ENCODE measurements at regions not wholly inside any gene's neighbourhood (a gene's known extent, or its start where the extent isn't known, plus 50 kb on each side); places are given as distances from the start of the nearest gene placed in this dataset.
"Not testable (repeated sequence)": the region's sequence is repeated elsewhere in the genome, so short reads cannot be mapped to it uniquely, and the experiment has no call there.

GRCh38 chr14:65962952-65963351 is 523.2 kb upstream of the CCDC196 start:
- no peak for DNase-seq (ENCODE audit: low read depth, low spot score)

DNA sequence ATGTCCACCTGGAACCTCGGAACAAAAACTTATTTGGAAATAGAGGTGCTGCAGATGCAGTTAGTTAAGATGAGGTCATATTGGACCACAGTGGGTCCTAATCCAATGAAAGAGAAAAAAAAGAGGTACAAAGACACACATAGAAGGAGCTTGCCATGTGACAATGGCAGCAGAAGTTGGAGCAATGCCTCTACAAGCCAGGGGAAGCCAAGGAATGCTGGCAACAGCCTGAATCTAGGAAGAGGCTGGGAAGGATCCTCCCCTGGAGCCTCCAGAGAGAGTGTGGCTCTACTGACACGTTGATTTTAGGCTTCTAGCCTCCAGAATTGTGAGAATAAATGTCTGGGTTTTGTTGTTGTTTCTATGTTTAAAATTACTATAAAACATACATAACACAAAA is 521.8 kb upstream of the CCDC196 start:
- DNase-seq (ENCODE audit: low read depth, low spot score), result no peak

DNA sequence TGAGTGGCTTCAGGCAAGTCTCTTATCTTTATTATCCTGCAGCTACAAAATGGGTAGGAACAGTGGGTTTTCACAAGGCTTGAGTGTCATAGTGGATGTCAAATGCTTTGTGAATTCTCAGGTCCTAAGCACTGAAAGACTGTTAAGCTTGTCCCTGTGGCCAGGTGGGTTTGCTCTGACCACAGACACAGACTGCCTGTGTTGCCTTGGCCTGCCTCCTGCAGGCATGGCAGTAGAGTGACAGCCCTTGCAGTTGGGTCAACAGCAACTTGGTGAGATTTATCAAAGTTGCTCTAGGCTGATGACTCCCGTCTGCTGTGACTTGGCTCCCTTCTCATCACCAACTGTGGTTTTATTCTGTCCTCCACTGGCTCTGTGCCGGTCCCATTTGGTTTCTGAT is 520.0 kb upstream of the CCDC196 start:
- DNase-seq (ENCODE audit: low read depth, low spot score), result no peak

DNA sequence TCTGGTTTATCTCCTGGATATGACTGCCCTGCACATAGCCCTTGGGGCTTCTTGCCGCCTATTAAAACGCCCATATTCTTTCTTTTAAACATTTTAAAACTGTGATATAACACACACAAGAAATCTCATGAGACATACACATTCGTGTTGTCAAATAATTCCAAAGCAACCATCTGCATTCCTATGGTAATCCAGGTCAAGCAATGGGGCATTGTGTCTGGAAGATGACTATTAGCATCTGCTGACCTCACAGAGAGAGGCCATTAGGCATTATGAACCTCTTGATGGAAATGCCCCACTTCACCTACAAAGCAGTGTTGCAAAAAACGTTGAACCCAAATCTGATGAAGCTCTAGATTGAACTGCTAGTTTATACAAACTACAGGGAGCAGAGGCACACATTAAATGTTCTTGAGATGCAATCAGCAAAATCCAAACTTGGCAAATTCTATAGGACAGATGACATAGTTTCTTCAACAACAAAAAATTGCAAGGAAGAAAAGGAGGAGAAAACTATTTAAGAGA is 513.8 kb upstream of the CCDC196 start:
- no peak for DNase-seq (ENCODE audit: low read depth, low spot score)

DNA sequence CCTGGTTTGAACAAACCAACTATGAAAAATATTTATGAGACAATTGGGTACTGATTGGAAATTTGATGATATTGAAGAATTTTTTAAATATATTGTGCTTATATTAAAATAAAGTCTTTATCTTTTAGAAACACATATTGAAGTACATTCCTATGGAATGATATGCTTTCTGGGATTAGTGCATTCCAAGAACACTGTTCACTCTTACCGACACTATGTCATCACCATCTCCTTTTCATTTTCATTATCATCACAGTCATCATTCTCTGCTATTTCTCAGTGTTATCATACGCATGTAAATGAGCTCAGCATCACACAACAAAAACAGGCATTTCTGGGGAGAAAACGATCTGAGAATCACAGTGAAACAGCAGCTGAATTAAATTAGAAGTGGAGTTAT is 513.3 kb upstream of the CCDC196 start:
- no peak for DNase-seq (ENCODE audit: low read depth, low spot score)

DNA sequence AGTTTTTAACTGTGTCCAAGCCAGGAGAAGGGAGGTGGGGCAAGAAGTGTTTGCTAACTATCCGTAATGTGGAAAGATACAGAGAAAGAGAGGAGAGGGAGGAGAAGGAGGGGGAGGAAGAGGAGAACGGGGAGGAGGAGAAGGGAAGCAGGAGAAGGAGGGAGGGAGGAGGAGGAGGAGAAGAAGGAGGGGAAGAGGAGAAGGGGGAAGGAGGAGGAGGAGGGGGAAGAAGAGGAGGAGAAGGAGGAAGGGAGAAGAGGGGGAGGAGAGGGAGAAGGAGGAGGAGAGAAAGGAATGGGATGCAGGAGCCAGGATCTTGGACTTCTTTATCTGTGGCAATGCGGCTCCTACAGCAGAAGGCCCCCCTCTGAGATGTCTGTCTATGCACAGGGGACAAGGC is 510.3 kb upstream of the CCDC196 start:
- no peak for DNase-seq (ENCODE audit: low read depth, low spot score)

GRCh38 chr14:65976761-65977404 is 509.3 kb upstream of the CCDC196 start:
- DNase-seq (ENCODE audit: low read depth, low spot score), result no peak

GRCh38 chr14:65981192-65981843 is 504.9 kb upstream of the CCDC196 start:
- no peak for DNase-seq (ENCODE audit: low read depth, low spot score)

GRCh38 chr14:65986041-65986440 is 500.1 kb upstream of the CCDC196 start:
- DNase-seq (ENCODE audit: low read depth, low spot score), result no peak

DNA sequence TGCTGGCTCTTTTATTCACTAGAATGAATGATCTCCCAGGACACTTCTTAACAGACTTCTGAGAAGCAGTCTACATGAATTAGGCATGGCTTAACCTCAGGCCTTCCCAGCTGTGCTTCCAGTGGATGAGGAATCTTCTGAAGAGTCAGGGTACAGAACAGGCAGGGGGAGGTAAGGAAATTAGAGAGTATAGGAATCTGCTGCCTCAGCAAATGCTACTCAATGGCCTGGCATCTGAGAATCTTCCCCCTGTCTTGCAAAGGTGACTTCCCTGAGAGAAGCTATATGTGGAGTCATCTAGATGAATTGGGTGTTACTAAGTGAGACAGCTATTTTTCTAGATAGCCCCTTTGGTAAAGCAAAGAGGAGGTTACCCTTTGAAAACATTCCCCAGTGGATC is 496.2 kb upstream of the CCDC196 start:
- DNase-seq (ENCODE audit: low read depth, low spot score), result no peak

DNA sequence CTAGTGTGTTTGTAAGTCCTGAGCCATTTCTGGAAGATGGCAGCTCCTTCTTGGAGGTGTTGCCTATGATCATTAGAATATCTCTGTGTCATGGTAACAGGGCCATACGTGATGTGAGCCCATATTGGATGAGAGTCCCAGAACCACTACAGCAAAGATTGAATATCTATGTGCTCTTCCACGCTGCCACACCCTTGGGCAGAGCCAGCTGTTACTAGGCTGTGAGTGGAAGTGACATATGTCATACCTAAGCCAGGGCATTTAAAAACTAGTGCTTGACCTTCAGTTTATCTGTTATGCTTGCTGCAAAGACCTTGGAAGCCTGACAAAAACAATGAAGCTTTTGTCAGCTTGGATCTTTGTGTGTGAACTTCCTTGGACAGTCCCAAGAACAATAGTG is 495.1 kb upstream of the CCDC196 start:
- no peak for DNase-seq (ENCODE audit: low read depth, low spot score)

- not testable (repeated sequence) for DNase-seq (ENCODE audit: low read depth, low spot score)
These were observed 494.2 kb upstream of the CCDC196 start for GRCh38 chr14:65991935-65992334.

DNA sequence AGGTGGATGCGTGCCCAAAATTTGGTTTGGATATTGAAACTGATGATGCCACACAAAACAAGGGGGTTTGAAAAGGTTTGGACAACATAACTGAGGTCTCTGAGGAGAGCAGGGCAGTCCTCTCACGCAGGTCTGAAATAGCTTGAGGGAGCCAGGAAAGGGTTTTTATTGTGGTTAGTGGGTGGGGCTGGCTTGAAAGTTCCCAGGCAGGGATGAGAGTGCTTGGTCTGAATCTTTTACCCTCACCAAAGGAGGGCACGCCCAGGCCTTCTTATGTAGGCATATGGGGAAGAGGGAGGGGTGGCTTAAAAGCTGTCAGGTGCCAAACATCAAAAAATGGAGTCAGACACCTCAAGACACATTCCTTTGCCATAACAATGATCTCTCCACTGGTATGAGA is 493.1 kb upstream of the CCDC196 start:
- DNase-seq (ENCODE audit: low read depth, low spot score), result no peak

GRCh38 chr14:65993996-65994395 is 492.2 kb upstream of the CCDC196 start:
- DNase-seq (ENCODE audit: low read depth, low spot score), result no peak

DNA sequence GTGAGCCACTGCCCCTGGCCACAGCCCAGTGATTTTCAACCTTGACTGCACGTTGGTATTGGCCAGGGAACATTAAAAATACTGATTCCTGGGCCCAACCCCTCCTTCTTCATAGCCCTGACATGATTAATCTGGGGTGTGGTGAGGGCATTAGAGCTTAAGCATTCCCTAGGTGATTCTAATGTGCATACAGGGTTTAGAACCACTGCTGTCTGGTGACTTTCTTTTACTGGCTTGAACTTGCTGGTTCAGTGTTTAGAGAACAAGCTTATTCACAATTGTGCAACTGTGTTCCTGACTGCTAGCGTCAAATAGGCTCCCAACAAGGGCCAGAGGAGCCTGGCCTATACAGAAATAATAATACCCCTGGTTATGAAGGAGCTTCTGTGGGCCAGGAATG is 488.8 kb upstream of the CCDC196 start:
- no peak for DNase-seq (ENCODE audit: low read depth, low spot score)

DNA sequence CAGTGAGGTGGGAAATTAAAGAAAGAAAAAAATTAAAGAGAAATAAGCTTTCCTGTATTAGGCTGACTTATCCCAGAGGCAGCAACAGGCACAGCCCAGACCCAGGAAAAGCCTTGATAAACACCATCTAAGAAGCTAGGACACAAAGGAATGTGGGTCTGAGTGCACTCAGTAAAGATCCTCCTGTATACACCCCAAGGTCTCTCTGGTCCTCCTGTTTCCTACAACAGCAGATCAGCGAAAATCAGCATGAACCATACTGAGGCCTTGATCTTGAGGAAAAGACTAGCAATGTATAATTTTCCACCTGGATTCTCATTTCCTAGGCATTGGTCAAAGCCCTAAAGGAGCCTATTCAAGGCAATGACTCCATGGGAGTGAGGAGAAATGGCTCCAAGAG is 486.3 kb upstream of the CCDC196 start:
- DNase-seq (ENCODE audit: low read depth, low spot score), result no peak

DNA sequence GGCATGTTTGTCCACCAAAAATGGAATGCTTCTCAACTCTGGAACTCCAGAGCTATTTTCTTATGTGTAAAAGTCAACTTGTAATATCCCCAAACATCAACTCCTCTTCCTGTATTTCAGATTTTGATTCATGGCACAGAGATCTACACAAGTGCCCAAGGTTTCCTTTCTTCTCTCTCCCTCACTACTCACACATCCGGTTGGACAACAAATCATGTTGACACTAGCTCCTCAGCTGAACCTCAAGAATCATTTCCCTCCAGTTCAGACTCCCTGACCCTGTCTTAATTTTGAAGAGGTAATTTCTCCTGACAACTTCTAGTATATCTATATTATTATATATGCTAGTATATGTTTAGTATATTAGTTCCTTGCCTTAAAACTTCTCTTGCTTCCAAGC is 485.4 kb upstream of the CCDC196 start:
- no peak for DNase-seq (ENCODE audit: low read depth, low spot score)

DNA sequence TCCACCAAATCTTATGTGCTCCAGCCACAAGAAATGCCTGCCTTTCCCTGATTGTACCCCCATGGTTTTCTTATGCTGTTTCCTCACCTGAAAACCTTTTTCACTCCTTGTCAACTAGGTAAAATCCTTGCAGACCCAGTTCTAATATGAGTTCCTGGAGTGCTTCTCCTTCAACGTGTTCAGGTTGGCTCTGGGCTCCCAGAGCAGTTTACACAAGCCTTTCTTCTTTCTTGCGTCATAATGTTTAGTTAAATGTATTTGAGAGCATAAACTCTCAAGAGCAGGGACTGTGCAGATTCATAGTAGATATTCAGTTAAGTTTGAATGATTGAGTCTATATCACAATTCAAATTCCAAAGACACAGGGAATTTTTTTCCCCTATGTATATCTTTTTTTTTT is 484.8 kb upstream of the CCDC196 start:
- DNase-seq (ENCODE audit: low read depth, low spot score), result no peak

- DNase-seq (ENCODE audit: low read depth, low spot score), result no peak
These were observed 483.0 kb upstream of the CCDC196 start for GRCh38 chr14:66003082-66003730.

- DNase-seq (ENCODE audit: low read depth, low spot score), result no peak
These were observed 480.2 kb upstream of the CCDC196 start for GRCh38 chr14:66005900-66006434.

DNA sequence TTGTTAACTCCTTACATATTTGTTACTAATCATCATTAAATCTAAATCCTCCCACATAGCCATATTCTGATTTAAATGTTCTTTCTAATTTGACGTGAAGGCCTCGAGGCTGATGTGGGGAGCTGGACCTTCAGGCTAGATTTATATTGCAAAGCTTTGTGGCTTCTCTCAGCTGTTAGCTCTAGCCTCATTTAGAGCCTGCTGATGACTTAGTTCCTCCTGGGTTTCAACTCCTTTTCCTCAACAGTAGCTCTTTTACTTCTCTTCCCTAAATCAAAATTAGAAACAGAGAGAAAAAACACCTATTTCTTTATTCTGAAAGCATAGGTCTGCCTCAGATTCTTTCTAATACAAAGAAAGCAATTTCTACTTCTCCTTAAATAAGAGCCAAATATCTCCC is 477.5 kb upstream of the CCDC196 start:
- DNase-seq (ENCODE audit: low read depth, low spot score), result no peak

GRCh38 chr14:66009089-66009488 is 477.1 kb upstream of the CCDC196 start:
- DNase-seq (ENCODE audit: low read depth, low spot score), result no peak

GRCh38 chr14:66010695-66011094 is 475.5 kb upstream of the CCDC196 start:
- no peak for DNase-seq (ENCODE audit: low read depth, low spot score)

All from activated naive CD8-positive, alpha-beta T cell treated with anti-CD3 and anti-CD28 coated beads, Interleukin-2, amount 50 U/mL, for 16 hours (primary cell).